ENCODE measurements at regions not wholly inside any gene's neighbourhood (a gene's known extent, or its start where the extent isn't known, plus 50 kb on each side); places are given as distances from the start of the nearest gene placed in this dataset.
"Not testable (repeated sequence)": the region's sequence is repeated elsewhere in the genome, so short reads cannot be mapped to it uniquely, and the experiment has no call there.

DNA sequence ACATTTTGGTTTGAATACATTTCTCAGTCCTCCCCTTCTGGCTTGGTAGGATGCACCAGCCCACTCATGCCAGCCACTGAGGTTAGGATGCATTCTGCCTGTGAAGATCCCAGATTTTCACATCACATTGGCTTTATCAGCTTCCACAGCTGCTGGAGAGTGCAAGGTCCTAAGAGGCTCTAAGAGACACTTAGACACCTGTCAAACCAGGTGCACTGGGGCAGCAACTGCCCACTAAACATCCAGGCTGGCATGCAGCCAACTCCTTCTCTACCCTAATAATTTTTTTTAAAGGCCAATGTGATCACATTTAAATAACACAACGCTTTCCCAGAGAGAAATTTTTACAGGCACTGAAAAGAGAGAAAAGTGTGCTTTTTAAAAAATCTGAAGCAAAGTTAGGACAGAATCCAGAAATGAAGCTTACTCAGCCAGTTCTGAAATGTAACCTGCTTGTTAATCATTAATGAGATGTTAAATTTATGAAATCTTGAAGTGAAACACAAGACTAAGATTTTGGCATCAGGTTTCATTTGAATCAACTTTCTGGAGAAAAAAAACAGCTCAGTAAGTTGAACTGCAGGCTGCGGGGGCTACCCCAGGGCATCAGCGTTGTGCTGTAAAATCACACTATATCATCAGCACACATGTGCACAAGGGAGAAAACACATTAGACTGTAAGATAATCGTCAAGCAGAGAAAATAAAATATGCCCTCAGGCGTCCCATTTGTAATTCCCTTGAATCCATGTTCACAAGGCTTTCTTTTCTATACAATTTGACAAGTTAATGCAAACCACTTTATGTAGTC is 312.9 kb downstream of the ZBBX start:
- H3K27me3 ChIP-seq (ENCODE audit: control insufficient read depth, insufficient read depth, low read length), result no peaks in the 10 kb centered on the region
- no peaks in the 10 kb centered on the region for H3K9me3 ChIP-seq (replicated peaks; ENCODE audit: control insufficient read depth, low read depth, low read length)
- peak; percentile 25 for DNase-seq
- H3K36me3 ChIP-seq (ENCODE audit: control insufficient read depth, insufficient read depth, low read length), result no peaks in the 10 kb centered on the region
- no CpG with 5 or more reads among the region's 5 CpGs for WGBS (ENCODE audit: insufficient coverage)
- no peak overlapping the region for H3K4me3 ChIP-seq (ENCODE audit: low read length)
- no peak overlapping the region for H3K27ac ChIP-seq (ENCODE audit: low read length)
- H3K4me1 ChIP-seq (ENCODE audit: control insufficient read depth, insufficient read depth, low read length), result peaks cover 5% of the 10 kb centered on the region

- H3K27me3 ChIP-seq (ENCODE audit: control insufficient read depth, insufficient read depth, low read length), result no peaks in the 10 kb centered on the region
- DNase-seq, result peak; percentile 16
- no peaks in the 10 kb centered on the region for H3K36me3 ChIP-seq (ENCODE audit: control insufficient read depth, insufficient read depth, low read length)
- no peaks in the 10 kb centered on the region for H3K9me3 ChIP-seq (replicated peaks; ENCODE audit: control insufficient read depth, low read depth, low read length)
- no peak overlapping the region for H3K27ac ChIP-seq (ENCODE audit: low read length)
- WGBS (ENCODE audit: insufficient coverage), result no CpG with 5 or more reads among the region's 1 CpG
- H3K4me3 ChIP-seq (ENCODE audit: low read length), result no peak overlapping the region
- no peaks in the 10 kb centered on the region for H3K4me1 ChIP-seq (ENCODE audit: control insufficient read depth, insufficient read depth, low read length)
Observed at GRCh38 chr3:167057581-167057980, 322.5 kb downstream of the ZBBX start.

GRCh38 chr3:167054926-167055325 is 325.2 kb downstream of the ZBBX start:
- Histone ChIP-seq H3K4me3 (ENCODE audit: low read length) (no peak overlapping the region), H3K4me1 (ENCODE audit: control insufficient read depth, insufficient read depth, low read length) (no peaks in the 10 kb centered on the region), H3K36me3 (ENCODE audit: control insufficient read depth, insufficient read depth, low read length) (no peaks in the 10 kb centered on the region), H3K9me3 (replicated peaks; ENCODE audit: control insufficient read depth, low read depth, low read length) (no peaks in the 10 kb centered on the region), H3K27ac (ENCODE audit: low read length) (no peak overlapping the region), H3K27me3 (ENCODE audit: control insufficient read depth, insufficient read depth, low read length) (no peaks in the 10 kb centered on the region)
- WGBS (ENCODE audit: insufficient coverage), result 60% methylated on average over 1 of the region's 2 CpGs
- peak; percentile 62 for DNase-seq

GRCh38 chr3:167051421-167051820 is 328.7 kb downstream of the ZBBX start:
- DNase-seq, result no peak
- WGBS (ENCODE audit: insufficient coverage), result 60% methylated on average over 1 of the region's 4 CpGs
- Histone ChIP-seq H3K36me3 (ENCODE audit: control insufficient read depth, insufficient read depth, low read length) (no peaks in the 10 kb centered on the region), H3K4me3 (ENCODE audit: low read length) (no peak overlapping the region), H3K27me3 (ENCODE audit: control insufficient read depth, insufficient read depth, low read length) (no peaks in the 10 kb centered on the region), H3K9me3 (replicated peaks; ENCODE audit: control insufficient read depth, low read depth, low read length) (no peaks in the 10 kb centered on the region), H3K4me1 (ENCODE audit: control insufficient read depth, insufficient read depth, low read length) (no peaks in the 10 kb centered on the region), H3K27ac (ENCODE audit: low read length) (no peak overlapping the region)

- H3K4me3 ChIP-seq (ENCODE audit: low read length), result no peak overlapping the region
- H3K36me3 ChIP-seq (ENCODE audit: control insufficient read depth, insufficient read depth, low read length), result no peaks in the 10 kb centered on the region
- H3K27me3 ChIP-seq (ENCODE audit: control insufficient read depth, insufficient read depth, low read length), result no peaks in the 10 kb centered on the region
- WGBS (ENCODE audit: insufficient coverage), result no CpG with 5 or more reads among the region's 2 CpGs
- H3K27ac ChIP-seq (ENCODE audit: low read length), result no peak overlapping the region
- DNase-seq, result no peak
- no peaks in the 10 kb centered on the region for H3K4me1 ChIP-seq (ENCODE audit: control insufficient read depth, insufficient read depth, low read length)
- no peaks in the 10 kb centered on the region for H3K9me3 ChIP-seq (replicated peaks; ENCODE audit: control insufficient read depth, low read depth, low read length)
Observed at GRCh38 chr3:167033866-167034265, 346.2 kb downstream of the ZBBX start.

GRCh38 chr3:167032267-167032876 is 347.7 kb downstream of the ZBBX start:
- H3K4me1 ChIP-seq (ENCODE audit: control insufficient read depth, insufficient read depth, low read length), result no peaks in the 10 kb centered on the region
- H3K4me3 ChIP-seq (ENCODE audit: low read length), result no peak overlapping the region
- DNase-seq, result peak; percentile 67
- no peak overlapping the region for H3K27ac ChIP-seq (ENCODE audit: low read length)
- no peaks in the 10 kb centered on the region for H3K27me3 ChIP-seq (ENCODE audit: control insufficient read depth, insufficient read depth, low read length)
- H3K9me3 ChIP-seq (replicated peaks; ENCODE audit: control insufficient read depth, low read depth, low read length), result no peaks in the 10 kb centered on the region
- no peaks in the 10 kb centered on the region for H3K36me3 ChIP-seq (ENCODE audit: control insufficient read depth, insufficient read depth, low read length)
- WGBS (ENCODE audit: insufficient coverage), result no CpG with 5 or more reads among the region's 5 CpGs

DNA sequence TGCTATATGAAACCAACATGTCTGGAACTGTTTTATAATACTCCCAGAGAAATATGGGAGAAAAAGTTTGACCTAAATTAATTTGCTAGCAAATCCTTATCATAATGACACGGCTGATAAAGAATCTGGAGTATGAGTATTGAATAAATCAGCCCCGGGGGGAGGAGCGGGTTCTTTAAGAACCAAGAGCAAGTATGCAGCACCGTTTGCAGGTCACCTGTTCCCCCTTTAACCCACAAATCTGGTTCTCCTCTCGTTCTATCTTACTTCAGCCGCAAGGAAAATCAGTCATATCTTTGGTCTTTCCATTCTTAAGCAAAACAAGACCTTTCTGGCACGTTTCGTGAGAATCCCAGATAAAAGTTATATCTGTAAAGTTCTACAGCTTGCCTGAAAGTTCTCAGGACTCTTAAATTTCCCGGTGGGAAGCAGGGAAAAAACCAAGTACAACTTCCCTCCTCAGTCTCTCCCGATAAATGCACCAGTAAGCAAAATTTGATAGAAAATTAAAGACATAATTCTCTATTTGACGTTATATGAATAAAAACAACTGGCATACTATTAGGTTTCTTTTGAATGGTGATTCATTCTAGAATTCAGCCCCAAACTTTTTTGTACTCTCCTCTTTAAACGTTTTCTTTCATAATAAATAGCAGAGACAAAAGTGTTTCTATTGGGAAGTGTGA is 348.6 kb downstream of the ZBBX start:
- no peaks in the 10 kb centered on the region for H3K27me3 ChIP-seq (ENCODE audit: control insufficient read depth, insufficient read depth, low read length)
- 63% methylated on average over 5 of the region's 12 CpGs for WGBS (ENCODE audit: insufficient coverage)
- H3K27ac ChIP-seq (ENCODE audit: low read length), result no peak overlapping the region
- no peaks in the 10 kb centered on the region for H3K9me3 ChIP-seq (replicated peaks; ENCODE audit: control insufficient read depth, low read depth, low read length)
- H3K36me3 ChIP-seq (ENCODE audit: control insufficient read depth, insufficient read depth, low read length), result no peaks in the 10 kb centered on the region
- DNase-seq, result no peak
- H3K4me3 ChIP-seq (ENCODE audit: low read length), result no peak overlapping the region
- H3K4me1 ChIP-seq (ENCODE audit: control insufficient read depth, insufficient read depth, low read length), result no peaks in the 10 kb centered on the region

DNA sequence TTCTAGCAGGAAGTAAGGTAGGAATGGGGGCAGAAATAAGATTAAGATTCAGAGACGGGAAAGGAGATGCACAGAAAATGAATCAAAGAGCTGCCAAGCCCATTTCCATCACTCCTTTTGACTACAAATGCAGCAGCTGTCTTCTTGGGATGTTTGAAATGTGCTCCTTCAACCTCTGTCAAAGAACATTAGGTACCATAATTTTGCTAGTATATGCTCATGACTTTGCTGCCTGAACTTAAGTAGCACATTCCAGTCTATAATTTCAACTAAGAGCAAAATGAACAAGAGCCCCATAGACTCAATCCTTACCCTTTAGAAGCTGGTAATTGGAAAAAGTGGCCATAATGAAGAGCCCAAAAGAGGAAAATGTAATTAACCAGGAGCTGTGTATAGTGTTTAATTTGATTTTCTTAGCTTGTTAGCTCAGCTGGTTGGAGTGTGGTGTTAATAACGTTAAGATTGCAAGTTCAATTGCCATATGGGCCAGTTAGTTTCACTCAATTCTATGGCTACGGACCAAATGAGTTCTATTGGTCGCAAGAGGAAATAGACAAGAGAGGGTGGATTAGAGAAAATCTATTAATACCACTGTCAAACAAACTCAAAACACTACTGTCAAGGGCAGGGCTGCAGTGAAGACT is 349.9 kb downstream of the ZBBX start:
- Histone ChIP-seq H3K9me3 (replicated peaks; ENCODE audit: control insufficient read depth, low read depth, low read length) (no peaks in the 10 kb centered on the region), H3K4me1 (ENCODE audit: control insufficient read depth, insufficient read depth, low read length) (no peaks in the 10 kb centered on the region), H3K27ac (ENCODE audit: low read length) (no peak overlapping the region), H3K27me3 (ENCODE audit: control insufficient read depth, insufficient read depth, low read length) (no peaks in the 10 kb centered on the region), H3K4me3 (ENCODE audit: low read length) (no peak overlapping the region), H3K36me3 (ENCODE audit: control insufficient read depth, insufficient read depth, low read length) (no peaks in the 10 kb centered on the region)
- WGBS (ENCODE audit: insufficient coverage), result no CpG with 5 or more reads among the region's 4 CpGs
- DNase-seq, result no peak

DNA sequence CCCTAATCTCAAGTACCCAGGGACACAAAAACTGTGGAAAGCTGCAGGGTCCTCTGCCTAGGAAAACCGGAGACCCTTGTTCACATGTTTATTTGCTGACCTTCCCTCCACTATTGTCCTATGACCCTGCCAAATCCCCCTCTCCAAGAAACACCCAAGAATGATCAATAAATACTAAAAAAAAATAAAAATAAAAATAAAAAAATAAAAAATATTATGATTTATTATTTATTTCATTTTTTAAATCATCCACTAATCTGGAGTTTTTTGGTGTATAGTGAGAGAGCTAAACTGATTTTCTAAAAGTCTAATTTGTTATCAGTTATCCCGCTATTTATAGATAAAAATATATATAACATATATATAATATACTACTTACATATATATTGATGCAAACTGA is 360.6 kb downstream of the ZBBX start:
- no CpG with 5 or more reads among the region's 2 CpGs for WGBS (ENCODE audit: insufficient coverage)
- DNase-seq, result not testable (repeated sequence)

GRCh38 chr3:167018591-167019111 is 361.4 kb downstream of the ZBBX start:
- not testable (repeated sequence) for DNase-seq; H3K4me1 ChIP-seq (ENCODE audit: control insufficient read depth, insufficient read depth, low read length); H3K4me3 ChIP-seq (ENCODE audit: low read length); H3K36me3 ChIP-seq (ENCODE audit: control insufficient read depth, insufficient read depth, low read length); H3K27ac ChIP-seq (ENCODE audit: low read length); H3K9me3 ChIP-seq (replicated peaks; ENCODE audit: control insufficient read depth, low read depth, low read length); H3K27me3 ChIP-seq (ENCODE audit: control insufficient read depth, insufficient read depth, low read length)
- 100% methylated on average over 5 of the region's 34 CpGs for WGBS (ENCODE audit: insufficient coverage)

More for the DNA sequence above, 360.6 kb downstream of the ZBBX start:
- not testable (repeated sequence) for H3K4me1 ChIP-seq (ENCODE audit: control insufficient read depth, insufficient read depth, low read length); H3K27ac ChIP-seq (ENCODE audit: low read length); H3K9me3 ChIP-seq (replicated peaks; ENCODE audit: control insufficient read depth, low read depth, low read length); H3K4me3 ChIP-seq (ENCODE audit: low read length); H3K36me3 ChIP-seq (ENCODE audit: control insufficient read depth, insufficient read depth, low read length); H3K27me3 ChIP-seq (ENCODE audit: control insufficient read depth, insufficient read depth, low read length)

Measured in muscle of leg (tissue), 3 donors.